ENCODE measurements at regions not wholly inside any gene's neighbourhood (a gene's known extent, or its start where the extent isn't known, plus 50 kb on each side); places are given as distances from the start of the nearest gene placed in this dataset.

GRCh38 chr2:7725171-7725849 lies 808.1 kb downstream of the RNF144A start:
- H3K9me2 ChIP-seq (replicated peaks; ENCODE audit: control insufficient read depth, low read length): no peaks in the 10 kb centered on the region
- no peaks in the 10 kb centered on the region for H3K27me3 ChIP-seq (ENCODE audit: control insufficient read depth, low read length)
- H3K4me2 ChIP-seq (ENCODE audit: low read length): peak overlapping the region; percentile 22
- no peaks in the 10 kb centered on the region for H3K9me3 ChIP-seq (ENCODE audit: control insufficient read depth, insufficient read depth, low read length)
- no peak overlapping the region for H3K27ac ChIP-seq (ENCODE audit: low read depth, low read length)
- no peaks in the 10 kb centered on the region for H3F3A ChIP-seq (ENCODE audit: control insufficient read depth, insufficient read depth)
- no peaks in the 10 kb centered on the region for H3K79me2 ChIP-seq (ENCODE audit: control insufficient read depth, low read length)
- H4K20me1 ChIP-seq (ENCODE audit: control insufficient read depth, insufficient read depth, low read depth, low read length): no peaks in the 10 kb centered on the region
- peak; percentile 32 for TF ChIP-seq CTCF (IDR thresholded peaks at IDR 0.05; ENCODE audit: low read depth, low read length, poor library complexity, severe bottlenecking)
- no peak for TF ChIP-seq EZH2phosphoT487 (IDR thresholded peaks at IDR 0.05; ENCODE audit: borderline replicate concordance, low read length)
- no peak overlapping the region; the same call in 1 of the 2 replicates for H3K4me3 ChIP-seq (ENCODE audit: low read length)
- H3K4me1 ChIP-seq (ENCODE audit: control insufficient read depth, low read length): peaks cover 22% of the 10 kb centered on the region
- no peaks in the 10 kb centered on the region for H3K36me3 ChIP-seq (ENCODE audit: control insufficient read depth, low read length)

DNA sequence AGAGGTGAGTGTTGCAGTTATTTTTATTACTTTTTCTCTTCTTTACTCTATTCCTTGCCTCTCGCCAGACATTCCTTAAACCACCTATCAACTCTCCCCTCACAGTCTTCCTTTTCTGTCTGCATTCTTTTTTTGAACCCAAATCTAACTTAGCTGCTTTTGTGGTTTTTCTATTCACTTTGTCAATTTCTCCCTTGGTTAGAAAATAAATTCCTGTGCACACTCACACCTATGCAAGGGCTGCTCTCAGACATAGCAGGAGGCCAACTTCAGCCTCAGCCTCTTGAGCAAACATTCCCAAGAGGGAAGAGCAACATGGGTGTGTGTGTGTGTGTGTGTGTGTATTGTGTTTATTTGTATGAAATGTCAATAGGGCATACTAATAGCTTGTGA lies 808.6 kb downstream of the RNF144A start:
- H3K4me2 ChIP-seq (ENCODE audit: low read length): peak overlapping the region; percentile 22
- H3K79me2 ChIP-seq (ENCODE audit: control insufficient read depth, low read length): no peaks in the 10 kb centered on the region
- H3K27me3 ChIP-seq (ENCODE audit: control insufficient read depth, low read length): no peaks in the 10 kb centered on the region
- no peak overlapping the region for H3K27ac ChIP-seq (ENCODE audit: low read depth, low read length)
- H3K36me3 ChIP-seq (ENCODE audit: control insufficient read depth, low read length): no peaks in the 10 kb centered on the region
- H4K20me1 ChIP-seq (ENCODE audit: control insufficient read depth, insufficient read depth, low read depth, low read length): no peaks in the 10 kb centered on the region
- no peaks in the 10 kb centered on the region for H3K9me2 ChIP-seq (replicated peaks; ENCODE audit: control insufficient read depth, low read length)
- no peaks in the 10 kb centered on the region for H3K9me3 ChIP-seq (ENCODE audit: control insufficient read depth, insufficient read depth, low read length)
- no peak for TF ChIP-seq EZH2phosphoT487 (IDR thresholded peaks at IDR 0.05; ENCODE audit: borderline replicate concordance, low read length)
- TF ChIP-seq CTCF (IDR thresholded peaks at IDR 0.05; ENCODE audit: low read depth, low read length, poor library complexity, severe bottlenecking): no peak
- H3F3A ChIP-seq (ENCODE audit: control insufficient read depth, insufficient read depth): no peaks in the 10 kb centered on the region
- peaks cover 22% of the 10 kb centered on the region for H3K4me1 ChIP-seq (ENCODE audit: control insufficient read depth, low read length)
- no peak overlapping the region; the same call in 1 of the 2 replicates for H3K4me3 ChIP-seq (ENCODE audit: low read length)

- no peak overlapping the region for H3K27ac ChIP-seq (ENCODE audit: low read depth, low read length)
- no peaks in the 10 kb centered on the region for H3K79me2 ChIP-seq (ENCODE audit: control insufficient read depth, low read length)
These were observed 809.8 kb downstream of the RNF144A start for GRCh38 chr2:7726989-7727388.

More at GRCh38 chr2:7726989-7727388, 809.8 kb downstream of the RNF144A start:
- TF ChIP-seq CTCF (IDR thresholded peaks at IDR 0.05; ENCODE audit: low read depth, low read length, poor library complexity, severe bottlenecking): no peak
- TF ChIP-seq EZH2phosphoT487 (IDR thresholded peaks at IDR 0.05; ENCODE audit: borderline replicate concordance, low read length): no peak
- H3K36me3 ChIP-seq (ENCODE audit: control insufficient read depth, low read length): no peaks in the 10 kb centered on the region
- H3K4me2 ChIP-seq (ENCODE audit: low read length): no peak overlapping the region
- no peaks in the 10 kb centered on the region for H3K9me2 ChIP-seq (replicated peaks; ENCODE audit: control insufficient read depth, low read length)
- H3K9me3 ChIP-seq (ENCODE audit: control insufficient read depth, insufficient read depth, low read length): no peaks in the 10 kb centered on the region
- no peaks in the 10 kb centered on the region for H3K27me3 ChIP-seq (ENCODE audit: control insufficient read depth, low read length)
- H3K4me1 ChIP-seq (ENCODE audit: control insufficient read depth, low read length): peaks cover 22% of the 10 kb centered on the region
- no peaks in the 10 kb centered on the region for H4K20me1 ChIP-seq (ENCODE audit: control insufficient read depth, insufficient read depth, low read depth, low read length)
- no peaks in the 10 kb centered on the region for H3F3A ChIP-seq (ENCODE audit: control insufficient read depth, insufficient read depth)
- H3K4me3 ChIP-seq (ENCODE audit: low read length): no peak overlapping the region

Measured in DOHH2 (cell line).